ENCODE measurements at regions not wholly inside any gene's neighbourhood (a gene's known extent, or its start where the extent isn't known, plus 50 kb on each side); places are given as distances from the start of the nearest gene placed in this dataset.
A peak's percentile ranks its signal among the peaks of the same experiment; 100 is the strongest.

GRCh38 chr1:239647964-239648632, 261.7 kb downstream of the CHRM3 start:
- WGBS (ENCODE audit: extremely low coverage, insufficient coverage, insufficient read length), result no CpG with 5 or more reads among the region's 2 CpGs
- H3K4ac ChIP-seq (ENCODE audit: low read depth, low read length), result no peak overlapping the region
- H2AFZ ChIP-seq (ENCODE audit: insufficient read depth, low read length, poor library complexity), result no peak overlapping the region
- H3K27ac ChIP-seq (ENCODE audit: low read depth, low read length), result no peak overlapping the region
- no peak overlapping the region for H3K14ac ChIP-seq (ENCODE audit: low read length)
- no peaks in the 10 kb centered on the region for H3K79me2 ChIP-seq (ENCODE audit: control insufficient read depth, insufficient read depth, low read length, poor library complexity)
- no peaks in the 10 kb centered on the region for H3K27me3 ChIP-seq (ENCODE audit: insufficient read depth, low read length)
- DNase-seq, result no peak
- H4K12ac ChIP-seq (ENCODE audit: low read depth, low read length), result no peak overlapping the region
- no peak overlapping the region for H3K4me3 ChIP-seq (ENCODE audit: low read depth, low read length)
- H3K9me3 ChIP-seq (ENCODE audit: insufficient read depth, low read depth, low read length), result peaks cover 4% of the 10 kb centered on the region
- no peak overlapping the region for H2AK5ac ChIP-seq (ENCODE audit: low read length)
- H2BK12ac ChIP-seq (ENCODE audit: low read length), result no peak overlapping the region
- no peak overlapping the region for H2BK120ac ChIP-seq (ENCODE audit: insufficient read depth, low read length, poor library complexity)
- no peak overlapping the region for H3K4me2 ChIP-seq (ENCODE audit: low read length)
- H3K79me1 ChIP-seq (ENCODE audit: low read length), result no peaks in the 10 kb centered on the region
- H3K23ac ChIP-seq (ENCODE audit: low read length), result no peak overlapping the region
- no peaks in the 10 kb centered on the region for H3K4me1 ChIP-seq (ENCODE audit: control insufficient read depth in 1 of 2, insufficient read depth in 2 of 2, low read length in 2 of 2)
- no peak overlapping the region for H3K18ac ChIP-seq (ENCODE audit: low read length)
- H4K91ac ChIP-seq (ENCODE audit: low read depth, low read length), result no peak overlapping the region
- no peak overlapping the region for H3K9ac ChIP-seq (ENCODE audit: low read length)
- no peak overlapping the region for H2BK5ac ChIP-seq (ENCODE audit: low read depth, low read length, poor library complexity)
- H4K8ac ChIP-seq (ENCODE audit: low read depth, low read length), result no peak overlapping the region
- peaks cover 0 to 3% of the 10 kb centered on the region in 2 experiments for H3K36me3 ChIP-seq (ENCODE audit: control insufficient read depth in 1 of 2, insufficient read depth in 2 of 2, low read length in 2 of 2)

DNA sequence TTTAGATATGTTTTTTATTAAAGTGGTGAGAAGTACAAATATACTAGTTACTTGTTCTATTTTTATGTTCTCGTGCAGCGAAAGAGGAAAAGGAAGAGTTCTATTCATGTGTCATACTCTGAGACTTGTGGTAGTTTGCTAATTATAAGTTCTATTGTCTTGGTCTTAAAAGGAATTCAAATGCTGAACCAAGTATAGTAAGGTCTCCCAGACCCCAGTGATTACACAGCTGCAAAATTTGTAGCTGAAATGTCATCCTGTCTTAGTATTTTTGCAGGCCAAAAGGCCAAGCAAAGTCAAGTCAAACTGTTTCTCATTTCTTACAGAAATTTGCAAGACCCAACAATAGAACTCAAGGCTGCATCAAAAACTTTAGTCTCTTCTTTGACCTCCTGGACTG, 268.7 kb downstream of the CHRM3 start:
- Histone ChIP-seq H3K27me3 (ENCODE audit: insufficient read depth, low read length) (no peaks in the 10 kb centered on the region), H3K4me3 (ENCODE audit: low read depth, low read length) (no peak overlapping the region), H3K79me1 (ENCODE audit: low read length) (peaks cover 3% of the 10 kb centered on the region), H3K4ac (ENCODE audit: low read depth, low read length) (no peak overlapping the region), H3K23ac (ENCODE audit: low read length) (no peak overlapping the region), H3K9ac (ENCODE audit: low read length) (no peak overlapping the region), H2BK12ac (ENCODE audit: low read length) (no peak overlapping the region), H4K91ac (ENCODE audit: low read depth, low read length) (no peak overlapping the region), H2AK5ac (ENCODE audit: low read length) (no peak overlapping the region), H2BK5ac (ENCODE audit: low read depth, low read length, poor library complexity) (no peak overlapping the region), H4K12ac (ENCODE audit: low read depth, low read length) (no peak overlapping the region), H2BK120ac (ENCODE audit: insufficient read depth, low read length, poor library complexity) (no peak overlapping the region), H3K18ac (ENCODE audit: low read length) (no peak overlapping the region), H3K79me2 (ENCODE audit: control insufficient read depth, insufficient read depth, low read length, poor library complexity) (no peaks in the 10 kb centered on the region), H3K4me2 (ENCODE audit: low read length) (no peak overlapping the region), H3K27ac (ENCODE audit: low read depth, low read length) (no peak overlapping the region), H3K9me3 (ENCODE audit: insufficient read depth, low read depth, low read length) (no peaks in the 10 kb centered on the region), H4K8ac (ENCODE audit: low read depth, low read length) (no peak overlapping the region), H3K14ac (ENCODE audit: low read length) (no peak overlapping the region), H2AFZ (ENCODE audit: insufficient read depth, low read length, poor library complexity) (no peak overlapping the region), H3K36me3 (ENCODE audit: control insufficient read depth in 1 of 2, insufficient read depth in 2 of 2, low read length in 2 of 2) (no peaks in the 10 kb centered on the region), H3K4me1 (ENCODE audit: control insufficient read depth in 1 of 2, insufficient read depth in 2 of 2, low read length in 2 of 2) (peaks cover 0 to 3% of the 10 kb centered on the region in 2 experiments)
- no peak for DNase-seq
- WGBS (ENCODE audit: extremely low coverage, insufficient coverage, insufficient read length), result no CpG with 5 or more reads among the region's 2 CpGs

GRCh38 chr1:239657291-239657690, 270.9 kb downstream of the CHRM3 start:
- H3K14ac ChIP-seq (ENCODE audit: low read length), result no peak overlapping the region
- H2BK120ac ChIP-seq (ENCODE audit: insufficient read depth, low read length, poor library complexity), result no peak overlapping the region
- no peak overlapping the region for H2BK5ac ChIP-seq (ENCODE audit: low read depth, low read length, poor library complexity)
- peaks cover 3% of the 10 kb centered on the region for H3K79me1 ChIP-seq (ENCODE audit: low read length)
- no peak overlapping the region for H2AFZ ChIP-seq (ENCODE audit: insufficient read depth, low read length, poor library complexity)
- H3K4me3 ChIP-seq (ENCODE audit: low read depth, low read length), result no peak overlapping the region
- no peak overlapping the region for H4K91ac ChIP-seq (ENCODE audit: low read depth, low read length)
- no peak overlapping the region for H3K4me2 ChIP-seq (ENCODE audit: low read length)
- H4K12ac ChIP-seq (ENCODE audit: low read depth, low read length), result no peak overlapping the region
- H3K23ac ChIP-seq (ENCODE audit: low read length), result no peak overlapping the region
- H3K18ac ChIP-seq (ENCODE audit: low read length), result no peak overlapping the region
- H3K27ac ChIP-seq (ENCODE audit: low read depth, low read length), result no peak overlapping the region
- H2BK12ac ChIP-seq (ENCODE audit: low read length), result no peak overlapping the region
- H2AK5ac ChIP-seq (ENCODE audit: low read length), result no peak overlapping the region
- DNase-seq, result peak in 1 of 2 donors; percentile 30
- no peaks in the 10 kb centered on the region for H3K36me3 ChIP-seq (ENCODE audit: control insufficient read depth in 1 of 2, insufficient read depth in 2 of 2, low read length in 2 of 2)
- no peak overlapping the region for H4K8ac ChIP-seq (ENCODE audit: low read depth, low read length)
- WGBS (ENCODE audit: extremely low coverage, insufficient coverage, insufficient read length), result no CpG with 5 or more reads among the region's 2 CpGs
- peaks cover 0 to 3% of the 10 kb centered on the region in 2 experiments for H3K4me1 ChIP-seq (ENCODE audit: control insufficient read depth in 1 of 2, insufficient read depth in 2 of 2, low read length in 2 of 2)
- H3K9ac ChIP-seq (ENCODE audit: low read length), result no peak overlapping the region
- no peaks in the 10 kb centered on the region for H3K9me3 ChIP-seq (ENCODE audit: insufficient read depth, low read depth, low read length)
- H3K27me3 ChIP-seq (ENCODE audit: insufficient read depth, low read length), result no peaks in the 10 kb centered on the region
- no peaks in the 10 kb centered on the region for H3K79me2 ChIP-seq (ENCODE audit: control insufficient read depth, insufficient read depth, low read length, poor library complexity)
- H3K4ac ChIP-seq (ENCODE audit: low read depth, low read length), result no peak overlapping the region

DNA sequence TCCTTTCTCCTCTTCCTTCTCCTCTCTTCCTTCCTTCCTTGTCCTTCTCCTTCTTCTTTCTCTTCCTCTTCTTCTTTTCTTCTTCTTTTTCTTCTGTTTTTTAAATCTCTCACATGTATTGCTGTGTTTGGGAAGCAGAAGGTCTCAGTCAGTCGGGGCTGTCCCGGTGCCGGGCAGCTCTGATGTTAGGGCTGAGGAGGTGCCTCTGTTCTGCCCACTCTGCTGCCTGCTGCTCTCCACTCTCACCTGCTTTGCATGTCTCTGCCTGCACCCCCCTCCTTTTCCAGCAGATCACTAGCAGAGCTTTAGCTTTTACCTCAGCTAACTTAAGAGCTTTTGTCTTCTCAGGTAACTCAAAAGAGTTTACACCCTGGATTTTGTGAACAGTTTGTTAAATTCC, 276.6 kb downstream of the CHRM3 start:
- Histone ChIP-seq H3K4me3 (ENCODE audit: low read depth, low read length) (no peak overlapping the region), H3K79me1 (ENCODE audit: low read length) (no peaks in the 10 kb centered on the region), H3K4me2 (ENCODE audit: low read length) (no peak overlapping the region), H2BK120ac (ENCODE audit: insufficient read depth, low read length, poor library complexity) (no peak overlapping the region), H3K18ac (ENCODE audit: low read length) (no peak overlapping the region), H3K23ac (ENCODE audit: low read length) (no peak overlapping the region), H2BK5ac (ENCODE audit: low read depth, low read length, poor library complexity) (no peak overlapping the region), H3K14ac (ENCODE audit: low read length) (no peak overlapping the region), H3K4me1 (ENCODE audit: control insufficient read depth in 1 of 2, insufficient read depth in 2 of 2, low read length in 2 of 2) (no peaks in the 10 kb centered on the region), H4K91ac (ENCODE audit: low read depth, low read length) (no peak overlapping the region), H3K9me3 (ENCODE audit: insufficient read depth, low read depth, low read length) (no peaks in the 10 kb centered on the region), H3K27me3 (ENCODE audit: insufficient read depth, low read length) (no peaks in the 10 kb centered on the region), H3K79me2 (ENCODE audit: control insufficient read depth, insufficient read depth, low read length, poor library complexity) (no peaks in the 10 kb centered on the region), H3K9ac (ENCODE audit: low read length) (no peak overlapping the region), H2AK5ac (ENCODE audit: low read length) (no peak overlapping the region), H3K4ac (ENCODE audit: low read depth, low read length) (no peak overlapping the region), H4K8ac (ENCODE audit: low read depth, low read length) (no peak overlapping the region), H2AFZ (ENCODE audit: insufficient read depth, low read length, poor library complexity) (no peak overlapping the region), H3K36me3 (ENCODE audit: control insufficient read depth in 1 of 2, insufficient read depth in 2 of 2, low read length in 2 of 2) (no peaks in the 10 kb centered on the region), H3K27ac (ENCODE audit: low read depth, low read length) (no peak overlapping the region), H2BK12ac (ENCODE audit: low read length) (no peak overlapping the region), H4K12ac (ENCODE audit: low read depth, low read length) (no peak overlapping the region)
- no peak for DNase-seq
- no CpG with 5 or more reads among the region's 3 CpGs for WGBS (ENCODE audit: extremely low coverage, insufficient coverage, insufficient read length)

Measured in trophoblast cell (in vitro differentiated cells and primary cell).